Upper lobe of left lung (tissue), 4 donors: ENCODE measurements at regions not wholly inside any gene's neighbourhood (a gene's known extent, or its start where the extent isn't known, plus 50 kb on each side); places are given as distances from the start of the nearest gene placed in this dataset.

Experiments used
- POLR2AphosphoS5 ChIP-seq, 2 donors: sonication (generic); formaldehyde crosslinking; IDR thresholded peaks; one replicate each; pipeline ENCODE4 v1.5.1; 2017; ENCODE audit warnings: antibody characterized with exemption in 2 of 2
- TF ChIP-seq, protein P1 (sequence below), 6 experiments: fragments of 450-650 bp in 4 of 6; fragments of 200-600 bp in 2 of 6; sonication (generic) in 2 of 6; IDR thresholded peaks; one replicate each; pipeline ENCODE4 v1.5.1; 2016 to 2019; ENCODE audit warnings: antibody characterized with exemption in 6 of 6

- TF ChIP-seq, protein P1, sequence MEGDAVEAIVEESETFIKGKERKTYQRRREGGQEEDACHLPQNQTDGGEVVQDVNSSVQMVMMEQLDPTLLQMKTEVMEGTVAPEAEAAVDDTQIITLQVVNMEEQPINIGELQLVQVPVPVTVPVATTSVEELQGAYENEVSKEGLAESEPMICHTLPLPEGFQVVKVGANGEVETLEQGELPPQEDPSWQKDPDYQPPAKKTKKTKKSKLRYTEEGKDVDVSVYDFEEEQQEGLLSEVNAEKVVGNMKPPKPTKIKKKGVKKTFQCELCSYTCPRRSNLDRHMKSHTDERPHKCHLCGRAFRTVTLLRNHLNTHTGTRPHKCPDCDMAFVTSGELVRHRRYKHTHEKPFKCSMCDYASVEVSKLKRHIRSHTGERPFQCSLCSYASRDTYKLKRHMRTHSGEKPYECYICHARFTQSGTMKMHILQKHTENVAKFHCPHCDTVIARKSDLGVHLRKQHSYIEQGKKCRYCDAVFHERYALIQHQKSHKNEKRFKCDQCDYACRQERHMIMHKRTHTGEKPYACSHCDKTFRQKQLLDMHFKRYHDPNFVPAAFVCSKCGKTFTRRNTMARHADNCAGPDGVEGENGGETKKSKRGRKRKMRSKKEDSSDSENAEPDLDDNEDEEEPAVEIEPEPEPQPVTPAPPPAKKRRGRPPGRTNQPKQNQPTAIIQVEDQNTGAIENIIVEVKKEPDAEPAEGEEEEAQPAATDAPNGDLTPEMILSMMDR (IDR thresholded peaks at IDR 0.05), result no peak
- TF ChIP-seq POLR2AphosphoS5 (IDR thresholded peaks at IDR 0.05), result no peak
These were observed 69.0 kb upstream of the CCN2 start for GRCh38 chr6:132020138-132020581.
